ENCODE measurements at regions not wholly inside any gene's neighbourhood (a gene's known extent, or its start where the extent isn't known, plus 50 kb on each side); places are given as distances from the start of the nearest gene placed in this dataset.
"Not testable (repeated sequence)": the region's sequence is repeated elsewhere in the genome, so short reads cannot be mapped to it uniquely, and the experiment has no call there.

- Histone ChIP-seq H3K27me3 (ENCODE audit: low read length) (no peaks in the 10 kb centered on the region), H3K36me3 (ENCODE audit: low read length) (no peaks in the 10 kb centered on the region), H3K4me3 (ENCODE audit: insufficient read depth, low read length, poor library complexity, severe bottlenecking) (no peak overlapping the region), H3F3A (ENCODE audit: insufficient read depth) (no peaks in the 10 kb centered on the region), H3K79me2 (ENCODE audit: insufficient read depth, low read length) (no peaks in the 10 kb centered on the region), H3K4me2 (ENCODE audit: low read depth, low read length, poor library complexity, severe bottlenecking) (no peak overlapping the region), H3K9me3 (ENCODE audit: insufficient read depth, low read length) (no peaks in the 10 kb centered on the region), H3K27ac (ENCODE audit: low read depth, low read length) (no peak overlapping the region), H3K9me2 (replicated peaks; ENCODE audit: insufficient read depth, low read length) (no peaks in the 10 kb centered on the region), H3K9ac (ENCODE audit: low read length) (no peak overlapping the region), H4K20me1 (ENCODE audit: low read depth, low read length) (no peaks in the 10 kb centered on the region), H2AFZ (ENCODE audit: low read depth, low read length, severe bottlenecking) (no peak overlapping the region)
- TF ChIP-seq EZH2phosphoT487 (conservative IDR thresholded peaks at IDR 0.05; ENCODE audit: low read length): no peak
These were observed 153.6 kb upstream of the TNRC6C start for GRCh38 chr17:77804796-77805426.

- not testable (repeated sequence) for H4K20me1 ChIP-seq (ENCODE audit: low read depth, low read length); H2AFZ ChIP-seq (ENCODE audit: low read depth, low read length, severe bottlenecking); H3K4me2 ChIP-seq (ENCODE audit: low read depth, low read length, poor library complexity, severe bottlenecking); H3K9ac ChIP-seq (ENCODE audit: low read length); H3K9me2 ChIP-seq (replicated peaks; ENCODE audit: insufficient read depth, low read length); H3F3A ChIP-seq (ENCODE audit: insufficient read depth); H3K27me3 ChIP-seq (ENCODE audit: low read length); H3K27ac ChIP-seq (ENCODE audit: low read depth, low read length); H3K4me3 ChIP-seq (ENCODE audit: insufficient read depth, low read length, poor library complexity, severe bottlenecking); H3K36me3 ChIP-seq (ENCODE audit: low read length); H3K79me2 ChIP-seq (ENCODE audit: insufficient read depth, low read length); H3K9me3 ChIP-seq (ENCODE audit: insufficient read depth, low read length)
These were observed 152.5 kb upstream of the TNRC6C start for GRCh38 chr17:77805970-77806369.

GRCh38 chr17:77807051-77807745, 151.3 kb upstream of the TNRC6C start:
- no peak overlapping the region for H3K27ac ChIP-seq (ENCODE audit: low read depth, low read length)
- H3K27me3 ChIP-seq (ENCODE audit: low read length): no peaks in the 10 kb centered on the region
- no peaks in the 10 kb centered on the region for H3K79me2 ChIP-seq (ENCODE audit: insufficient read depth, low read length)
- H4K20me1 ChIP-seq (ENCODE audit: low read depth, low read length): no peaks in the 10 kb centered on the region
- H3K4me3 ChIP-seq (ENCODE audit: insufficient read depth, low read length, poor library complexity, severe bottlenecking): no peak overlapping the region
- TF ChIP-seq EZH2phosphoT487 (conservative IDR thresholded peaks at IDR 0.05; ENCODE audit: low read length) (no peak), CTCF (IDR thresholded peaks at IDR 0.05; ENCODE audit: insufficient read depth, low read length, poor library complexity, severe bottlenecking) (no peak)
- H3K9me3 ChIP-seq (ENCODE audit: insufficient read depth, low read length): no peaks in the 10 kb centered on the region
- no peaks in the 10 kb centered on the region for H3K36me3 ChIP-seq (ENCODE audit: low read length)
- H3F3A ChIP-seq (ENCODE audit: insufficient read depth): no peaks in the 10 kb centered on the region
- no peak overlapping the region for H2AFZ ChIP-seq (ENCODE audit: low read depth, low read length, severe bottlenecking)
- no peak overlapping the region for H3K9ac ChIP-seq (ENCODE audit: low read length)
- no peaks in the 10 kb centered on the region for H3K9me2 ChIP-seq (replicated peaks; ENCODE audit: insufficient read depth, low read length)
- H3K4me2 ChIP-seq (ENCODE audit: low read depth, low read length, poor library complexity, severe bottlenecking): no peak overlapping the region

GRCh38 chr17:77807746-77808441, 150.6 kb upstream of the TNRC6C start:
- Histone ChIP-seq H3K27me3 (ENCODE audit: low read length) (no peaks in the 10 kb centered on the region), H3F3A (ENCODE audit: insufficient read depth) (no peaks in the 10 kb centered on the region), H4K20me1 (ENCODE audit: low read depth, low read length) (no peaks in the 10 kb centered on the region), H3K36me3 (ENCODE audit: low read length) (no peaks in the 10 kb centered on the region), H3K9ac (ENCODE audit: low read length) (no peak overlapping the region), H3K4me2 (ENCODE audit: low read depth, low read length, poor library complexity, severe bottlenecking) (no peak overlapping the region), H3K9me2 (replicated peaks; ENCODE audit: insufficient read depth, low read length) (no peaks in the 10 kb centered on the region), H3K9me3 (ENCODE audit: insufficient read depth, low read length) (no peaks in the 10 kb centered on the region), H3K27ac (ENCODE audit: low read depth, low read length) (no peak overlapping the region), H2AFZ (ENCODE audit: low read depth, low read length, severe bottlenecking) (no peak overlapping the region), H3K4me3 (ENCODE audit: insufficient read depth, low read length, poor library complexity, severe bottlenecking) (no peak overlapping the region), H3K79me2 (ENCODE audit: insufficient read depth, low read length) (no peaks in the 10 kb centered on the region)
- no peak for TF ChIP-seq CTCF (IDR thresholded peaks at IDR 0.05; ENCODE audit: insufficient read depth, low read length, poor library complexity, severe bottlenecking)
- TF ChIP-seq EZH2phosphoT487 (conservative IDR thresholded peaks at IDR 0.05; ENCODE audit: low read length): no peak
